LNCAP (cell line): ENCODE measurements at regions not wholly inside any gene's neighbourhood (a gene's known extent, or its start where the extent isn't known, plus 50 kb on each side); places are given as distances from the start of the nearest gene placed in this dataset.

ENCODE experiments used
- CTCF ChIP-seq: fragments of 450-650 bp; IDR thresholded peaks from 2 replicates; pipeline ENCODE4 v1.5.1; 2017; ENCODE audit warnings: mild to moderate bottlenecking

- TF ChIP-seq CTCF: no peak
These were observed 239.9 kb upstream of the PHF14 start for GRCh38 chr7:10733747-10734146.

- no peak for TF ChIP-seq CTCF
These were observed 239.1 kb upstream of the PHF14 start for GRCh38 chr7:10734595-10734994.

- TF ChIP-seq CTCF: no peak
These were observed 234.3 kb upstream of the PHF14 start for GRCh38 chr7:10739401-10739800.

- no peak for TF ChIP-seq CTCF
These were observed 232.9 kb upstream of the PHF14 start for GRCh38 chr7:10740805-10741204.

GRCh38 chr7:10756981-10757380 lies 216.7 kb upstream of the PHF14 start:
- no peak for TF ChIP-seq CTCF

GRCh38 chr7:10759120-10759519 lies 214.6 kb upstream of the PHF14 start:
- no peak for TF ChIP-seq CTCF

- no peak for TF ChIP-seq CTCF
These were observed 205.9 kb upstream of the PHF14 start for GRCh38 chr7:10767771-10768170.

GRCh38 chr7:10770176-10770575 lies 203.5 kb upstream of the PHF14 start:
- no peak for TF ChIP-seq CTCF
